Smooth muscle cell (in vitro differentiated cells): ENCODE measurements at regions not wholly inside any gene's neighbourhood (a gene's known extent, or its start where the extent isn't known, plus 50 kb on each side); places are given as distances from the start of the nearest gene placed in this dataset.

ENCODE experiments used
- DNase-seq: peaks from one replicate; lab custom pipeline; 2025; ENCODE audit not compliant: unreplicated experiment; lab: John Stamatoyannopoulos, UW
- H2AFZ ChIP-seq: fragments of 200-600 bp; sonication (generic); 2 replicates; pipeline ENCODE4 v1.6.0; 2016; ENCODE audit warnings: antibody characterized with exemption, low read depth, mild to moderate bottlenecking
- H3F3A ChIP-seq: fragments of 200-600 bp; sonication (generic); 2 replicates; pipeline ENCODE4 v1.6.0; 2017; ENCODE audit warnings: antibody characterized with exemption, low read depth
- H3K27ac ChIP-seq: fragments of 200-600 bp; sonication (generic); 2 replicates; pipeline ENCODE4 v1.5.1; 2016; ENCODE audit warnings: low read depth, mild to moderate bottlenecking
- H3K27me3 ChIP-seq: fragments of 200-600 bp; sonication (generic); 2 replicates; pipeline ENCODE4 v1.6.1; 2016; ENCODE audit warnings: low read depth, mild to moderate bottlenecking
- H3K36me3 ChIP-seq: fragments of 200-600 bp; sonication (generic); 2 replicates; pipeline ENCODE4 v1.5.1; 2016; ENCODE audit warnings: low read depth
- H3K4me1 ChIP-seq: fragments of 200-600 bp; sonication (generic); 2 replicates; pipeline ENCODE4 v1.5.1; 2016; ENCODE audit warnings: low read depth
- H3K4me2 ChIP-seq: fragments of 200-600 bp; sonication (generic); 2 replicates; pipeline ENCODE4 v1.6.0; 2016; ENCODE audit warnings: mild to moderate bottlenecking
- H3K4me3 ChIP-seq: fragments of 200-600 bp; sonication (generic); 2 replicates; pipeline ENCODE4 v1.5.1; 2016; ENCODE audit warnings: mild to moderate bottlenecking
- H3K79me2 ChIP-seq: fragments of 200-600 bp; sonication (generic); 2 replicates; pipeline ENCODE4 v1.6.0; 2016; ENCODE audit warnings: low read depth, mild to moderate bottlenecking
- H3K9ac ChIP-seq: fragments of 200-600 bp; sonication (generic); 2 replicates; pipeline ENCODE4 v1.6.0; 2016; ENCODE audit warnings: low read depth
- H3K9me3 ChIP-seq: fragments of 200-600 bp; sonication (generic); replicated peaks from 2 replicates; pipeline ENCODE4 v1.5.1; 2016; ENCODE audit warnings: low read depth
- H4K20me1 ChIP-seq: fragments of 200-600 bp; sonication (generic); 2 replicates; pipeline ENCODE4 v1.6.0; 2016; ENCODE audit warnings: low read depth
- CTCF ChIP-seq: fragments of 200-600 bp; sonication (generic); IDR thresholded peaks from 2 replicates; pipeline ENCODE4 v1.5.1; 2017; ENCODE audit warnings: borderline replicate concordance, mild to moderate bottlenecking, antibody characterized with exemption; ENCODE audit not compliant: insufficient read depth, poor library complexity, severe bottlenecking
- WGBS: methylation state at CpG from one replicate; pipeline ENCODE4 v1.1.7; 2016; ENCODE audit warnings: low lambda C conversion rate; 5-methylcytosine and 5-hydroxymethylcytosine counted together

- Histone ChIP-seq H3F3A (no peaks in the 10 kb centered on the region), H4K20me1 (no peaks in the 10 kb centered on the region), H3K4me1 (no peaks in the 10 kb centered on the region), H3K27ac (no peak overlapping the region), H3K4me3 (no peak overlapping the region), H3K9me3 (no peaks in the 10 kb centered on the region), H3K79me2 (no peaks in the 10 kb centered on the region), H3K4me2 (no peak overlapping the region), H3K27me3 (no peaks in the 10 kb centered on the region), H2AFZ (no peak overlapping the region), H3K36me3 (no peaks in the 10 kb centered on the region), H3K9ac (no peak overlapping the region)
- no peak for DNase-seq
- 100% methylated on average over 1 of the region's 1 CpG for WGBS
- TF ChIP-seq CTCF, result no peak
Observed at GRCh38 chr2:15850534-15850933, 89.8 kb upstream of the MYCN start.

GRCh38 chr2:15851076-15851693, 89.2 kb upstream of the MYCN start:
- Histone ChIP-seq H3K27me3 (no peaks in the 10 kb centered on the region), H3K27ac (no peak overlapping the region), H3K9ac (no peak overlapping the region), H3K79me2 (no peaks in the 10 kb centered on the region), H3K9me3 (no peaks in the 10 kb centered on the region), H4K20me1 (no peaks in the 10 kb centered on the region), H3K4me2 (no peak overlapping the region), H3K36me3 (no peaks in the 10 kb centered on the region), H3F3A (no peaks in the 10 kb centered on the region), H3K4me3 (no peak overlapping the region), H2AFZ (no peak overlapping the region), H3K4me1 (no peaks in the 10 kb centered on the region)
- no peak for TF ChIP-seq CTCF
- WGBS, result 91% methylated on average over 10 of the region's 10 CpGs
- no peak for DNase-seq

GRCh38 chr2:15852811-15853210, 87.5 kb upstream of the MYCN start:
- no peak for TF ChIP-seq CTCF
- WGBS, result 92% methylated on average over 2 of the region's 2 CpGs
- no peak for DNase-seq

GRCh38 chr2:15853903-15854302, 86.4 kb upstream of the MYCN start:
- Histone ChIP-seq H4K20me1 (no peaks in the 10 kb centered on the region), H3K36me3 (no peaks in the 10 kb centered on the region), H3K27me3 (peaks cover 7% of the 10 kb centered on the region), H2AFZ (no peak overlapping the region), H3K9ac (no peak overlapping the region), H3K9me3 (no peaks in the 10 kb centered on the region), H3K79me2 (no peaks in the 10 kb centered on the region), H3K4me1 (no peaks in the 10 kb centered on the region), H3K27ac (no peak overlapping the region), H3K4me3 (no peak overlapping the region), H3F3A (no peaks in the 10 kb centered on the region), H3K4me2 (no peak overlapping the region)
- no peak for TF ChIP-seq CTCF
- no peak for DNase-seq
- 66% methylated on average over 3 of the region's 3 CpGs for WGBS

More at GRCh38 chr2:15852811-15853210, 87.5 kb upstream of the MYCN start:
- Histone ChIP-seq H4K20me1 (no peaks in the 10 kb centered on the region), H3K4me2 (no peak overlapping the region), H3K4me3 (no peak overlapping the region), H3K79me2 (no peaks in the 10 kb centered on the region), H2AFZ (no peak overlapping the region), H3F3A (no peaks in the 10 kb centered on the region), H3K27me3 (peaks cover 4% of the 10 kb centered on the region), H3K36me3 (no peaks in the 10 kb centered on the region), H3K9me3 (no peaks in the 10 kb centered on the region), H3K9ac (no peak overlapping the region), H3K4me1 (no peaks in the 10 kb centered on the region), H3K27ac (no peak overlapping the region)
